NT2/D1 (cell line): ENCODE measurements at regions not wholly inside any gene's neighbourhood (a gene's known extent, or its start where the extent isn't known, plus 50 kb on each side); places are given as distances from the start of the nearest gene placed in this dataset.
"Not testable (repeated sequence)": the region's sequence is repeated elsewhere in the genome, so short reads cannot be mapped to it uniquely, and the experiment has no call there.

Experiments used
- DNase-seq: peaks from one replicate; pipeline ENCODE4 v3.0.0-alpha.2; 2011; ENCODE audit warnings: low read depth, low spot score
- H3K27me3 ChIP-seq: 2 replicates; pipeline ENCODE4 v1.6.0; 2011; ENCODE audit warnings: mild to moderate bottlenecking; ENCODE audit not compliant: insufficient read length, insufficient read depth
- H3K36me3 ChIP-seq: 2 replicates; pipeline ENCODE4 v1.6.1; 2011; ENCODE audit warnings: mild to moderate bottlenecking, low read length, mixed read lengths; ENCODE audit not compliant: insufficient read depth, insufficient read length
- H3K4me1 ChIP-seq: 2 replicates; pipeline ENCODE4 v1.5.1; 2011; ENCODE audit not compliant: insufficient read depth, insufficient read length
- H3K4me3 ChIP-seq: 2 replicates; pipeline ENCODE4 v1.5.1; 2011; ENCODE audit warnings: low read depth; ENCODE audit not compliant: insufficient read length
- H3K9ac ChIP-seq: 2 replicates; pipeline ENCODE4 v1.6.0; 2011; ENCODE audit warnings: low read depth; ENCODE audit not compliant: insufficient read length
- H3K9me3 ChIP-seq: 2 replicates; pipeline ENCODE4 v1.5.1; 2011; ENCODE audit warnings: mild to moderate bottlenecking, low read length; ENCODE audit not compliant: insufficient read depth
- SUZ12 ChIP-seq: IDR thresholded peaks from 2 replicates; pipeline ENCODE4 v1.6.1; 2011; ENCODE audit not compliant: insufficient read length, insufficient read depth; ENCODE audit errors: extremely low read depth
- YY1 ChIP-seq: IDR thresholded peaks from 2 replicates; pipeline ENCODE4 v1.6.1; 2011; ENCODE audit not compliant: insufficient read length, insufficient read depth
- ZNF274 ChIP-seq: IDR thresholded peaks from 2 replicates; pipeline ENCODE4 v1.6.1; 2011; ENCODE audit warnings: mild to moderate bottlenecking, low read depth, low read length

- TF ChIP-seq ZNF274: no peak
- no peak for TF ChIP-seq YY1
- no peak for TF ChIP-seq SUZ12
- DNase-seq: no peak
- no peaks in the 10 kb centered on the region for H3K36me3 ChIP-seq
- no peaks in the 10 kb centered on the region for H3K9me3 ChIP-seq
- no peaks in the 10 kb centered on the region for H3K4me1 ChIP-seq
- H3K9ac ChIP-seq: no peak overlapping the region
- no peak overlapping the region for H3K4me3 ChIP-seq
- H3K27me3 ChIP-seq: no peaks in the 10 kb centered on the region
Measured at GRCh38 chr10:109055243-109055642, 868.1 kb downstream of the XPNPEP1 start.

DNA sequence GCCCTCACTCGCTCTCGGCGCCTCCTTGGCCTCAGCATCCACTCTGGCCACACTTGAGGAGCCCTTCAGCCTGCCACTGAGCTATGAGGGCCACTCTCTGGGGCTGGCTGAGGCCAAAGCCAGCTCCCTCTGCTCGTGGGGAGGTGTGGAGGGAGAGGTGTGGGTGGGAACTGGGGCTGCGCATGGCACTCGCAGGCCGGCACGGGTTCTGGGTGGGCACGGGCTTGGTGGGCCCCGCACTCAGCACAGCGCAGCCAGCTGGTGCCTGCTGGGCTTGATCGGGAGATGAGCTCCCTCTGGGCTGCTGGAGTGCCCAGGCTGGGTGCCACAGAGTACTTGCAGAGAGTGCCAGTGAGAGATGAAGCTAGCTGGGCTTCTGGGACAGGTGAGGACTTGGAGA is 875.5 kb downstream of the XPNPEP1 start:
- H3K36me3 ChIP-seq: no peaks in the 10 kb centered on the region
- no peaks in the 10 kb centered on the region for H3K4me1 ChIP-seq
- H3K9me3 ChIP-seq: no peaks in the 10 kb centered on the region; the same call in 1 of the 2 replicates
- no peak overlapping the region for H3K9ac ChIP-seq
- TF ChIP-seq YY1 (no peak), ZNF274 (no peak), SUZ12 (no peak)
- DNase-seq: no peak
- no peak overlapping the region for H3K4me3 ChIP-seq
- H3K27me3 ChIP-seq: no peaks in the 10 kb centered on the region

GRCh38 chr10:109046427-109046826 is 876.9 kb downstream of the XPNPEP1 start:
- not testable (repeated sequence) for H3K36me3 ChIP-seq, H3K9me3 ChIP-seq, H3K9ac ChIP-seq, H3K4me3 ChIP-seq, H3K27me3 ChIP-seq, DNase-seq, H3K4me1 ChIP-seq

DNA sequence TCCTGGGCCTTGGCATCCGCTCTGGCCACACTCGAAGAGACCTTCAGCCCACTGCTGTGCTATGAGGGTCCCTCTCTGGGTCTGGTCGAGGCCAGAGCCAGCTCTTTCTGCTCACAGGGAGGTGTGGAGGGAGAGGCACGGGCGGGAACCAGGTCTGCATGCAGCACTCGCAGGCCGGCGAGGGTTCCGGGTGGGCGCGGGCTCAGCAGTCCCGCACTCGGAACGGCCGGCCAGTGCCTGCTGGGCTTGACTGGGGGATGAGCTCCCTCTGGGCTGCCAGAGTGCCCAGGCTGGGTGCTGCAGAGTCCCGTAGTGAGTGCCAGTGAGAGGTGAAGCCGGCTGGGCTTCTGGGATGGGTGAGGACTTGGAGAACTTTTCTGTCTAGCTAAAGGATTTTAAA is 882.7 kb downstream of the XPNPEP1 start:
- no peaks in the 10 kb centered on the region for H3K36me3 ChIP-seq
- TF ChIP-seq SUZ12 (no peak), ZNF274 (no peak), YY1 (no peak)
- no peak overlapping the region for H3K9ac ChIP-seq
- H3K4me3 ChIP-seq: no peak overlapping the region
- H3K27me3 ChIP-seq: no peaks in the 10 kb centered on the region
- peaks cover 7% of the 10 kb centered on the region; the same call in 1 of the 2 replicates for H3K9me3 ChIP-seq
- no peak for DNase-seq
- no peaks in the 10 kb centered on the region for H3K4me1 ChIP-seq

- H3K27me3 ChIP-seq: no peaks in the 10 kb centered on the region
- no peaks in the 10 kb centered on the region for H3K4me1 ChIP-seq
- peaks cover 7% of the 10 kb centered on the region; the same call in 1 of the 2 replicates for H3K9me3 ChIP-seq
- no peak overlapping the region for H3K9ac ChIP-seq
- H3K36me3 ChIP-seq: no peaks in the 10 kb centered on the region
- no peak for DNase-seq
- no peak overlapping the region for H3K4me3 ChIP-seq
- TF ChIP-seq ZNF274 (no peak), YY1 (no peak), SUZ12 (no peak)
Measured at GRCh38 chr10:109037978-109038377, 885.3 kb downstream of the XPNPEP1 start.

- Histone ChIP-seq H3K4me1 (no peaks in the 10 kb centered on the region), H3K9me3 (no peaks in the 10 kb centered on the region), H3K36me3 (no peaks in the 10 kb centered on the region), H3K4me3 (no peak overlapping the region), H3K27me3 (no peaks in the 10 kb centered on the region), H3K9ac (no peak overlapping the region)
- TF ChIP-seq SUZ12 (no peak), YY1 (no peak), ZNF274 (no peak)
- DNase-seq: no peak
Measured at GRCh38 chr10:109030581-109031210, 892.6 kb downstream of the XPNPEP1 start.

GRCh38 chr10:109029870-109030269 is 893.4 kb downstream of the XPNPEP1 start:
- TF ChIP-seq YY1 (no peak), ZNF274 (no peak), SUZ12 (no peak)
- no peak overlapping the region for H3K9ac ChIP-seq
- no peaks in the 10 kb centered on the region for H3K4me1 ChIP-seq
- H3K36me3 ChIP-seq: no peaks in the 10 kb centered on the region
- H3K27me3 ChIP-seq: no peaks in the 10 kb centered on the region
- H3K4me3 ChIP-seq: no peak overlapping the region
- DNase-seq: no peak
- no peaks in the 10 kb centered on the region for H3K9me3 ChIP-seq
